ENCODE measurements at regions not wholly inside any gene's neighbourhood (a gene's known extent, or its start where the extent isn't known, plus 50 kb on each side); places are given as distances from the start of the nearest gene placed in this dataset.

- intact Hi-C loops (cut with micrococcal nuclease) = no loop called here
- Histone ChIP-seq H3K79me2 (ENCODE audit: control insufficient read depth, insufficient read depth, low read length) (no peaks in the 10 kb centered on the region), H4K20me1 (replicated peaks; ENCODE audit: control insufficient read depth, extremely low read depth, insufficient read depth, low read length) (no peaks in the 10 kb centered on the region), H3K9me1 (replicated peaks; ENCODE audit: control insufficient read depth, extremely low read depth, insufficient read depth, low read length) (no peaks in the 10 kb centered on the region), H3K4me3 (replicated peaks in 1 of 3; ENCODE audit: insufficient read depth in 1 of 3, low read depth in 1 of 3, low read length in 3 of 3) (no peak overlapping the region), H3K4me2 (ENCODE audit: insufficient read depth, low read length) (no peak overlapping the region), H3K4me1 (ENCODE audit: control insufficient read depth, extremely low read depth, insufficient read depth, low read length) (no peaks in the 10 kb centered on the region), H3K9me3 (replicated peaks; ENCODE audit: control insufficient read depth, insufficient read depth, low read length) (no peaks in the 10 kb centered on the region), H3K36me3 (ENCODE audit: control insufficient read depth in 2 of 2, extremely low read depth in 1 of 2, insufficient read depth in 2 of 2, low read length in 2 of 2) (no peaks in the 10 kb centered on the region), H3K27ac (ENCODE audit: insufficient read depth, low read depth, low read length) (no peak overlapping the region), H3K9ac (replicated peaks; ENCODE audit: extremely low read depth, insufficient read depth, low read length) (no peak overlapping the region), H3K27me3 (ENCODE audit: control insufficient read depth in 2 of 2, insufficient read depth in 2 of 2, low read length in 2 of 2) (no peaks in the 10 kb centered on the region), H2AFZ (ENCODE audit: low read depth, low read length) (no peak overlapping the region)
- ChIA-PET POLR2A (no interaction called here), CTCF (no interaction called here)
- no TSS peak for BruUV-seq (replicated peaks)
- TF ChIP-seq MAX (IDR thresholded peaks at IDR 0.05; ENCODE audit: insufficient read depth, insufficient read length) (no peak), POLR2A (IDR thresholded peaks at IDR 0.05; ENCODE audit: low read depth, low read length) (no peak), FOS (IDR thresholded peaks at IDR 0.05; ENCODE audit: borderline replicate concordance, insufficient read depth, low read length) (no peak), CTCF (IDR thresholded peaks at IDR 0.05; ENCODE audit: extremely low read depth in 1 of 2, insufficient read depth in 1 of 2, low read depth in 1 of 2, low read length in 2 of 2) (no peak), EZH2 (IDR thresholded peaks at IDR 0.05; ENCODE audit: borderline replicate concordance, low read depth, low read length, severe bottlenecking) (no peak), MYC (IDR thresholded peaks at IDR 0.05; ENCODE audit: low read depth, low read length) (no peak), JUN (IDR thresholded peaks at IDR 0.05; ENCODE audit: borderline replicate concordance, insufficient read depth, insufficient read length, low read depth) (no peak), GATA2 (IDR thresholded peaks at IDR 0.05; ENCODE audit: insufficient read depth, insufficient read length, low read depth, low read length) (no peak), POLR2AphosphoS5 (IDR thresholded peaks at IDR 0.05; ENCODE audit: insufficient read depth, low read depth, low read length) (no peak)
- no peak for FAIRE-seq
- dilution Hi-C loops (cut with MboI; ENCODE audit: extremely low pct_ligation_motif_present, low sequenced_read_pairs) = no loop called here
- no peak for DNase-seq (ENCODE audit: low read depth, low spot score)
Measured at GRCh38 chr2:116088236-116088635, 1645.8 kb downstream of the DPP10 start.
